ENCODE measurements at regions not wholly inside any gene's neighbourhood (a gene's known extent, or its start where the extent isn't known, plus 50 kb on each side); places are given as distances from the start of the nearest gene placed in this dataset.
"Not testable (repeated sequence)": the region's sequence is repeated elsewhere in the genome, so short reads cannot be mapped to it uniquely, and the experiment has no call there.

- DNase-seq (ENCODE audit: low read depth in 6 of 9, low spot score in 9 of 9) = no peak
- no peaks in the 10 kb centered on the region for H3K27me3 ChIP-seq (ENCODE audit: control insufficient read depth in 2 of 2, insufficient read depth in 1 of 2, low read length in 1 of 2)
- no peak overlapping the region for H3K27ac ChIP-seq (ENCODE audit: low read depth in 1 of 2, low read length in 1 of 2)
- 91% methylated on average over 2 of the region's 2 CpGs for WGBS
- no peak overlapping the region for H3K4me3 ChIP-seq (ENCODE audit: low read length in 2 of 2)
- H3K4me1 ChIP-seq (ENCODE audit: control insufficient read depth in 2 of 2, insufficient read depth in 2 of 2, low read length in 2 of 2) = no peaks in the 10 kb centered on the region
- H3K9me3 ChIP-seq (ENCODE audit: control insufficient read depth in 2 of 2, insufficient read depth in 1 of 2, low read length in 1 of 2) = no peaks in the 10 kb centered on the region
- H3K36me3 ChIP-seq (ENCODE audit: control insufficient read depth in 2 of 2, insufficient read depth in 2 of 2, low read length in 1 of 2) = no peaks in the 10 kb centered on the region
Observed at GRCh38 chr6:145148776-145149175, 586.5 kb downstream of the EPM2A start.

GRCh38 chr6:145151624-145152023 is 583.7 kb downstream of the EPM2A start:
- WGBS = 84% methylated on average over 3 of the region's 3 CpGs
- no peaks in the 10 kb centered on the region for H3K4me1 ChIP-seq (ENCODE audit: control insufficient read depth in 2 of 2, insufficient read depth in 2 of 2, low read length in 2 of 2)
- H3K27me3 ChIP-seq (ENCODE audit: control insufficient read depth in 2 of 2, insufficient read depth in 1 of 2, low read length in 1 of 2) = no peaks in the 10 kb centered on the region
- no peak overlapping the region for H3K27ac ChIP-seq (ENCODE audit: low read depth in 1 of 2, low read length in 1 of 2)
- no peaks in the 10 kb centered on the region for H3K9me3 ChIP-seq (ENCODE audit: control insufficient read depth in 2 of 2, insufficient read depth in 1 of 2, low read length in 1 of 2)
- no peak overlapping the region for H3K4me3 ChIP-seq (ENCODE audit: low read length in 2 of 2)
- no peak for DNase-seq (ENCODE audit: low read depth in 6 of 9, low spot score in 9 of 9)
- no peaks in the 10 kb centered on the region for H3K36me3 ChIP-seq (ENCODE audit: control insufficient read depth in 2 of 2, insufficient read depth in 2 of 2, low read length in 1 of 2)

GRCh38 chr6:145153495-145153894 is 581.8 kb downstream of the EPM2A start:
- Histone ChIP-seq H3K4me1 (ENCODE audit: control insufficient read depth in 2 of 2, insufficient read depth in 2 of 2, low read length in 2 of 2) (no peaks in the 10 kb centered on the region), H3K36me3 (ENCODE audit: control insufficient read depth in 2 of 2, insufficient read depth in 2 of 2, low read length in 1 of 2) (no peaks in the 10 kb centered on the region), H3K4me3 (ENCODE audit: low read length in 2 of 2) (no peak overlapping the region), H3K27me3 (ENCODE audit: control insufficient read depth in 2 of 2, insufficient read depth in 1 of 2, low read length in 1 of 2) (no peaks in the 10 kb centered on the region), H3K27ac (ENCODE audit: low read depth in 1 of 2, low read length in 1 of 2) (no peak overlapping the region), H3K9me3 (ENCODE audit: control insufficient read depth in 2 of 2, insufficient read depth in 1 of 2, low read length in 1 of 2) (no peaks in the 10 kb centered on the region)
- WGBS = 91% methylated on average over 6 of the region's 6 CpGs
- DNase-seq (ENCODE audit: low read depth in 6 of 9, low spot score in 9 of 9) = no peak

- H3K4me1 ChIP-seq (ENCODE audit: control insufficient read depth in 2 of 2, insufficient read depth in 2 of 2, low read length in 2 of 2) = no peaks in the 10 kb centered on the region
- H3K27ac ChIP-seq (ENCODE audit: low read depth in 1 of 2, low read length in 1 of 2) = no peak overlapping the region
- no peak for DNase-seq (ENCODE audit: low read depth in 6 of 9, low spot score in 9 of 9)
- WGBS = 95% methylated on average over 1 of the region's 1 CpG
- no peak overlapping the region for H3K4me3 ChIP-seq (ENCODE audit: low read length in 2 of 2)
- no peaks in the 10 kb centered on the region for H3K36me3 ChIP-seq (ENCODE audit: control insufficient read depth in 2 of 2, insufficient read depth in 2 of 2, low read length in 1 of 2)
- H3K9me3 ChIP-seq (ENCODE audit: control insufficient read depth in 2 of 2, insufficient read depth in 1 of 2, low read length in 1 of 2) = peaks cover 0 to 3% of the 10 kb centered on the region in 2 donors
- H3K27me3 ChIP-seq (ENCODE audit: control insufficient read depth in 2 of 2, insufficient read depth in 1 of 2, low read length in 1 of 2) = no peaks in the 10 kb centered on the region
Observed at GRCh38 chr6:145155411-145155810, 579.9 kb downstream of the EPM2A start.

DNA sequence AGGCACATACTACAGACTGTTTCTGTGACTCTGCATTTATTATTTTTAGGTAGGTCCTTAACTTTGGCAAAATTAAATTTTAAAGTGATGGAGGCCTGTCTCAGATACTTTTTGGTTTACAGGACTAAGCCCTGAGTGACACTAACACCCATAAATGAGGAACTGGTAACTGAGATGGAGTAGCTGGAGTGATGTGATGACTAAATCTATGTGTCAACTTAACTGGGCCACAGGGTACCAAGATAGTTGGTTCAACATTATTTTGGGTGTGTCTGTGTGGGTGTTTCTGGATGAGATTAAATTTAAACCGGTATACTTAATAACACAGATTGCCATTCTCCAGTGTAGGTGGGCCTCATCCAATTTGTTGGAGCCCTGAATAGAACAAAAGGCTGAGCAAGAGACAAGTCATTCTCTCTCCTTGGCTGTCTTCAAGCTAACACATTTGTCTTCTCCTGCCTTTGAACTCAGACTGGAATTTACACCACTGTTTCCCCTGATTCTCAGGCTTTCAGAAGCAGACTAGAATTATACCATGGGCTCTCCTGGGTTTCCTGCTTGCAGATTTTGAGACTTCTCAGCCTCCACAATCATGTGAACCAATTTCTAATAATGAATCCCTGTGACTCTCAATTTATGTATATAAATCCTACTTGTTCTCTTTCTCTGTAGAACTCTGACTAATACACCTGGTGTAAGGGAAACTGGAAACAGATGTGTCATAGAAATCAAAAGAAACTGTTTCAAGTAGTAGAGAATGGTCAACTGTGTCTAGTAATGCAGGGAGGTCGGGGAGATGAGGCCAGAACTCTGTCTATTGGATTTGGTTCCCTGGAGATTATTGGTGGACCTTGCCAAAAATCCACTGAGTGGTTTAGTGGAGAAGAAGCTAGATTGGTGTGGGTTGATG is 579.2 kb downstream of the EPM2A start:
- DNase-seq (ENCODE audit: low read depth in 6 of 9, low spot score in 9 of 9) = no peak
- Histone ChIP-seq H3K4me3 (ENCODE audit: low read length in 2 of 2) (no peak overlapping the region), H3K9me3 (ENCODE audit: control insufficient read depth in 2 of 2, insufficient read depth in 1 of 2, low read length in 1 of 2) (peaks cover 0 to 3% of the 10 kb centered on the region in 2 donors), H3K36me3 (ENCODE audit: control insufficient read depth in 2 of 2, insufficient read depth in 2 of 2, low read length in 1 of 2) (no peaks in the 10 kb centered on the region), H3K27me3 (ENCODE audit: control insufficient read depth in 2 of 2, insufficient read depth in 1 of 2, low read length in 1 of 2) (no peaks in the 10 kb centered on the region), H3K27ac (ENCODE audit: low read depth in 1 of 2, low read length in 1 of 2) (no peak overlapping the region), H3K4me1 (ENCODE audit: control insufficient read depth in 2 of 2, insufficient read depth in 2 of 2, low read length in 2 of 2) (no peaks in the 10 kb centered on the region)
- 82% methylated on average over 2 of the region's 2 CpGs for WGBS

DNA sequence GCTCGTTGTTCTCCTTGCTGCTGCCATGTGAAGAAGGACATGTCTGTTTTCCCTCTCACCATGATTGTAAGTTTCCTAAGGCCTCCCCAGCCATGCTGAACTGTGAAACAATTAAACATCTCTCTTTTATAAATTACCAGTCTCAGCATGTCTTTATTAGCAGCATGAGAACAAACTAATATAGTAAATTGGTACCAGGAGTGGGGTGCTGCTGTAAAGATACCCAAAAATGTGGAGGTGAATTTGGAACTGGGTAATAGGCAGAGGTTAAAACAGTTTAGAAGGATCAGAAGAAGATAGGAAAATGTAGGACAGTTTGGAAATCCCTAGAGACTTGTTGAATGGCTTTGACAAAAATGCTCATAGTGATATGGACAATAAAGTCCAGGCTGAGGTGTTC is 576.7 kb downstream of the EPM2A start:
- not testable (repeated sequence) for H3K27me3 ChIP-seq (ENCODE audit: control insufficient read depth in 2 of 2, insufficient read depth in 1 of 2, low read length in 1 of 2); H3K4me1 ChIP-seq (ENCODE audit: control insufficient read depth in 2 of 2, insufficient read depth in 2 of 2, low read length in 2 of 2); H3K9me3 ChIP-seq (ENCODE audit: control insufficient read depth in 2 of 2, insufficient read depth in 1 of 2, low read length in 1 of 2); H3K4me3 ChIP-seq (ENCODE audit: low read length in 2 of 2); H3K36me3 ChIP-seq (ENCODE audit: control insufficient read depth in 2 of 2, insufficient read depth in 2 of 2, low read length in 1 of 2); H3K27ac ChIP-seq (ENCODE audit: low read depth in 1 of 2, low read length in 1 of 2); DNase-seq (ENCODE audit: low read depth in 6 of 9, low spot score in 9 of 9)
- WGBS = 95% methylated on average over 1 of the region's 1 CpG

GRCh38 chr6:145159921-145160320 is 575.4 kb downstream of the EPM2A start:
- Histone ChIP-seq H3K36me3 (ENCODE audit: control insufficient read depth in 2 of 2, insufficient read depth in 2 of 2, low read length in 1 of 2) (no peaks in the 10 kb centered on the region), H3K4me1 (ENCODE audit: control insufficient read depth in 2 of 2, insufficient read depth in 2 of 2, low read length in 2 of 2) (no peaks in the 10 kb centered on the region), H3K27me3 (ENCODE audit: control insufficient read depth in 2 of 2, insufficient read depth in 1 of 2, low read length in 1 of 2) (no peaks in the 10 kb centered on the region), H3K4me3 (ENCODE audit: low read length in 2 of 2) (no peak overlapping the region), H3K27ac (ENCODE audit: low read depth in 1 of 2, low read length in 1 of 2) (no peak overlapping the region), H3K9me3 (ENCODE audit: control insufficient read depth in 2 of 2, insufficient read depth in 1 of 2, low read length in 1 of 2) (peaks cover 0 to 3% of the 10 kb centered on the region in 2 donors)
- no peak for DNase-seq (ENCODE audit: low read depth in 6 of 9, low spot score in 9 of 9)

DNA sequence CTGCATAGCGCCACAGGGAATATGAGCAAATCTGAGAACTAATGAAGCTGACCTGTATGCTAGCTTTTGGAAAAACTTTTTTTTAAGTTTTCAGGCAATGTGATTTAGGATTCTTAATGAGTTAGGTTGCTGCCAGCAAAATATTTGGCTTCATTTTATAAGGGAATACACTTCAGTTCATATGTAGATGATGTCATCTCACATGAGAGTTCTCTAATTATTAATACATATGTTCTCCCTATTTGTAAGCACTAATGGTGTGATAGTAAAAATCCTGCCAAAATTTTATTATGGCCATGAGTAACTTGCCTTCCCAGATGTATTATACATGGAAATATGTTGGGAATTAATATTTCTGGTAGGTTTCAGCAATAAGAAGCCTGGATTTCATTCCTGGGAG is 573.8 kb downstream of the EPM2A start:
- 99% methylated on average over 1 of the region's 1 CpG for WGBS
- Histone ChIP-seq H3K4me1 (ENCODE audit: control insufficient read depth in 2 of 2, insufficient read depth in 2 of 2, low read length in 2 of 2) (no peaks in the 10 kb centered on the region), H3K36me3 (ENCODE audit: control insufficient read depth in 2 of 2, insufficient read depth in 2 of 2, low read length in 1 of 2) (no peaks in the 10 kb centered on the region), H3K4me3 (ENCODE audit: low read length in 2 of 2) (no peak overlapping the region), H3K27ac (ENCODE audit: low read depth in 1 of 2, low read length in 1 of 2) (no peak overlapping the region), H3K9me3 (ENCODE audit: control insufficient read depth in 2 of 2, insufficient read depth in 1 of 2, low read length in 1 of 2) (peaks cover 0 to 3% of the 10 kb centered on the region in 2 donors), H3K27me3 (ENCODE audit: control insufficient read depth in 2 of 2, insufficient read depth in 1 of 2, low read length in 1 of 2) (no peaks in the 10 kb centered on the region)
- no peak for DNase-seq (ENCODE audit: low read depth in 6 of 9, low spot score in 9 of 9)

DNA sequence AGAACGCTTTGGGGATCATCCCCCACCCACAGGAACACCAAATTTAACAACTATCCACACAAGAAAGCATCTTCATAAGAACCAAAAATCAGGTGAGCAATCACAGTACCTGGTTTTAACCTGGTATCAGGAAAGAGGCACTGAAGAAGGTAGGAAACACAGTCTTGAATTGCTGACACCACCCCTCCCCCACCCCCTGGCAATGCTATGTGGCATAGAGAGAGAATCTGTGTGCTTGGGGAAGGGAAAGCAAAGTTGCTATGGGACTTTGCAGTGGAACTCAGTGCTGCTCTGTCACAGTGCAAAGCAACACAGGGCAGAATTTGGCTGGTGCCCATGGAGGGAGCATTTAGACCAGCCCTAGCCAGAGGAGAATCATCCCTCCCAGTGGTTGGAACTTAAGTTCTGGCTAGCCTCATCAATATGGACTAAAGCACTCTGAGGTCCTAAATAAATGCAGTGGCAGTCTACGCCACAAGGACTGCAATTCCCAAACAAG is 565.5 kb downstream of the EPM2A start:
- no peaks in the 10 kb centered on the region for H3K27me3 ChIP-seq (ENCODE audit: control insufficient read depth in 2 of 2, insufficient read depth in 1 of 2, low read length in 1 of 2)
- H3K4me3 ChIP-seq (ENCODE audit: low read length in 2 of 2) = no peak overlapping the region
- no peaks in the 10 kb centered on the region for H3K36me3 ChIP-seq (ENCODE audit: control insufficient read depth in 2 of 2, insufficient read depth in 2 of 2, low read length in 1 of 2)
- H3K27ac ChIP-seq (ENCODE audit: low read depth in 1 of 2, low read length in 1 of 2) = no peak overlapping the region
- 88% methylated on average over 2 of the region's 2 CpGs for WGBS
- no peaks in the 10 kb centered on the region for H3K4me1 ChIP-seq (ENCODE audit: control insufficient read depth in 2 of 2, insufficient read depth in 2 of 2, low read length in 2 of 2)
- no peak for DNase-seq (ENCODE audit: low read depth in 6 of 9, low spot score in 9 of 9)
- no peaks in the 10 kb centered on the region for H3K9me3 ChIP-seq (ENCODE audit: control insufficient read depth in 2 of 2, insufficient read depth in 1 of 2, low read length in 1 of 2)
